ENCODE measurements at regions not wholly inside any gene's neighbourhood (a gene's known extent, or its start where the extent isn't known, plus 50 kb on each side); places are given as distances from the start of the nearest gene placed in this dataset.

- Histone ChIP-seq H3K27me3 (no peaks in the 10 kb centered on the region), H3K27ac (no peak overlapping the region), H3K4me1 (ENCODE audit: insufficient read depth) (no peaks in the 10 kb centered on the region), H3K4me3 (no peak overlapping the region), H3K36me3 (no peaks in the 10 kb centered on the region), H3K9me3 (no peaks in the 10 kb centered on the region)
- intact Hi-C loops (cut with DNase I) = no loop called here
- TF ChIP-seq EP300 (IDR thresholded peaks at IDR 0.05) (no peak), POLR2A (IDR thresholded peaks at IDR 0.05) (no peak)
- TF ChIP-seq, protein P1, sequence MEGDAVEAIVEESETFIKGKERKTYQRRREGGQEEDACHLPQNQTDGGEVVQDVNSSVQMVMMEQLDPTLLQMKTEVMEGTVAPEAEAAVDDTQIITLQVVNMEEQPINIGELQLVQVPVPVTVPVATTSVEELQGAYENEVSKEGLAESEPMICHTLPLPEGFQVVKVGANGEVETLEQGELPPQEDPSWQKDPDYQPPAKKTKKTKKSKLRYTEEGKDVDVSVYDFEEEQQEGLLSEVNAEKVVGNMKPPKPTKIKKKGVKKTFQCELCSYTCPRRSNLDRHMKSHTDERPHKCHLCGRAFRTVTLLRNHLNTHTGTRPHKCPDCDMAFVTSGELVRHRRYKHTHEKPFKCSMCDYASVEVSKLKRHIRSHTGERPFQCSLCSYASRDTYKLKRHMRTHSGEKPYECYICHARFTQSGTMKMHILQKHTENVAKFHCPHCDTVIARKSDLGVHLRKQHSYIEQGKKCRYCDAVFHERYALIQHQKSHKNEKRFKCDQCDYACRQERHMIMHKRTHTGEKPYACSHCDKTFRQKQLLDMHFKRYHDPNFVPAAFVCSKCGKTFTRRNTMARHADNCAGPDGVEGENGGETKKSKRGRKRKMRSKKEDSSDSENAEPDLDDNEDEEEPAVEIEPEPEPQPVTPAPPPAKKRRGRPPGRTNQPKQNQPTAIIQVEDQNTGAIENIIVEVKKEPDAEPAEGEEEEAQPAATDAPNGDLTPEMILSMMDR (IDR thresholded peaks at IDR 0.05) = no peak
- no peak for DNase-seq
- WGBS, 3 donors = 53 to 77% (median 67%) methylated on average over 6 of the region's 6 CpGs
Observed at GRCh38 chr4:120353235-120353634, 286.6 kb upstream of the MAD2L1 start.

GRCh38 chr4:120352739-120353138, 286.1 kb upstream of the MAD2L1 start:
- H3K27me3 ChIP-seq = no peaks in the 10 kb centered on the region
- H3K4me1 ChIP-seq (ENCODE audit: insufficient read depth) = no peaks in the 10 kb centered on the region
- no peak overlapping the region for H3K4me3 ChIP-seq
- intact Hi-C loops (cut with DNase I) = no loop called here
- TF ChIP-seq POLR2A (IDR thresholded peaks at IDR 0.05) (no peak), EP300 (IDR thresholded peaks at IDR 0.05) (no peak)
- TF ChIP-seq, protein P1 (IDR thresholded peaks at IDR 0.05) = no peak
- DNase-seq = no peak
- H3K27ac ChIP-seq = no peak overlapping the region
- no peaks in the 10 kb centered on the region for H3K36me3 ChIP-seq
- H3K9me3 ChIP-seq = no peaks in the 10 kb centered on the region
- WGBS, 3 donors = 89 to 95% (median 94%) methylated on average over 1 of the region's 1 CpG

DNA sequence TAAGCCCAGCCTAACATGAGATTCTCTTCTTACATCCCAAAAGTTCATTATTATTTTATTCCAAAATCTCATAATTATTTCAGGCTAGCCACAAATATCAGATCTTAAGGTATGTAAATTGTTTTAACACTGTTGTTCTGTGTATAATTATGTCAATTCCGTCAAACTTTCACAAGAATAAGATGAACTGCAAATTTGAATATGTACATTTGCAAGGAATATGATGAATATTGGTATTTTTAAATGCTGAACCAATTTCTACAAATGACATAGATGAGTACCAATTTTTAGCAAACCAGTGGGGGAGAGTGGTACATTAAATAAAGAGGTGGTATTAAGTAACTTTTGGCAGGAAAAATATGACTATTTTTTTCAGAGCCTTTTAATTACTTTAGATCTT, 282.3 kb upstream of the MAD2L1 start:
- Histone ChIP-seq H3K36me3 (no peaks in the 10 kb centered on the region), H3K4me1 (ENCODE audit: insufficient read depth) (no peaks in the 10 kb centered on the region), H3K9me3 (no peaks in the 10 kb centered on the region), H3K27ac (no peak overlapping the region), H3K27me3 (no peaks in the 10 kb centered on the region), H3K4me3 (no peak overlapping the region)
- WGBS, 3 donors = 95 to 97% (median 96%) methylated on average over 1 of the region's 1 CpG
- no peak for DNase-seq
- no peak for TF ChIP-seq POLR2A (IDR thresholded peaks at IDR 0.05)
- no peak for TF ChIP-seq EP300 (IDR thresholded peaks at IDR 0.05)
- TF ChIP-seq, protein P1 (IDR thresholded peaks at IDR 0.05) = no peak
- intact Hi-C loops (cut with DNase I) = no loop called here

GRCh38 chr4:120348521-120348920, 281.9 kb upstream of the MAD2L1 start:
- H3K36me3 ChIP-seq = no peaks in the 10 kb centered on the region
- no peaks in the 10 kb centered on the region for H3K27me3 ChIP-seq
- no peak overlapping the region for H3K27ac ChIP-seq
- no peak for DNase-seq
- intact Hi-C loops (cut with DNase I) = no loop called here
- H3K4me3 ChIP-seq = no peak overlapping the region
- TF ChIP-seq EP300 (IDR thresholded peaks at IDR 0.05) = no peak
- no peak for TF ChIP-seq POLR2A (IDR thresholded peaks at IDR 0.05)
- TF ChIP-seq, protein P1 (IDR thresholded peaks at IDR 0.05) = no peak
- 21 to 38% (median 21%) methylated on average over 2 of the region's 2 CpGs for WGBS, 3 donors
- H3K9me3 ChIP-seq = no peaks in the 10 kb centered on the region
- H3K4me1 ChIP-seq (ENCODE audit: insufficient read depth) = no peaks in the 10 kb centered on the region

Data from ovary (tissue), 7 donors.